PC-9 (cell line): ENCODE measurements at regions not wholly inside any gene's neighbourhood (a gene's known extent, or its start where the extent isn't known, plus 50 kb on each side); places are given as distances from the start of the nearest gene placed in this dataset.

Source experiments
- EZH2 ChIP-seq: fragments of 200-600 bp; sonication (generic); IDR thresholded peaks from 2 replicates; pipeline ENCODE4 v1.8.0; 2017; ENCODE audit warnings: antibody characterized with exemption, low read depth
- TF ChIP-seq, protein P1 (sequence below): fragments of 200-600 bp; sonication (generic); conservative IDR thresholded peaks from 2 replicates; pipeline ENCODE4 v1.6.1; 2017; ENCODE audit warnings: mixed run types, antibody characterized with exemption, mild to moderate bottlenecking, moderate library complexity

- TF ChIP-seq, protein P1, sequence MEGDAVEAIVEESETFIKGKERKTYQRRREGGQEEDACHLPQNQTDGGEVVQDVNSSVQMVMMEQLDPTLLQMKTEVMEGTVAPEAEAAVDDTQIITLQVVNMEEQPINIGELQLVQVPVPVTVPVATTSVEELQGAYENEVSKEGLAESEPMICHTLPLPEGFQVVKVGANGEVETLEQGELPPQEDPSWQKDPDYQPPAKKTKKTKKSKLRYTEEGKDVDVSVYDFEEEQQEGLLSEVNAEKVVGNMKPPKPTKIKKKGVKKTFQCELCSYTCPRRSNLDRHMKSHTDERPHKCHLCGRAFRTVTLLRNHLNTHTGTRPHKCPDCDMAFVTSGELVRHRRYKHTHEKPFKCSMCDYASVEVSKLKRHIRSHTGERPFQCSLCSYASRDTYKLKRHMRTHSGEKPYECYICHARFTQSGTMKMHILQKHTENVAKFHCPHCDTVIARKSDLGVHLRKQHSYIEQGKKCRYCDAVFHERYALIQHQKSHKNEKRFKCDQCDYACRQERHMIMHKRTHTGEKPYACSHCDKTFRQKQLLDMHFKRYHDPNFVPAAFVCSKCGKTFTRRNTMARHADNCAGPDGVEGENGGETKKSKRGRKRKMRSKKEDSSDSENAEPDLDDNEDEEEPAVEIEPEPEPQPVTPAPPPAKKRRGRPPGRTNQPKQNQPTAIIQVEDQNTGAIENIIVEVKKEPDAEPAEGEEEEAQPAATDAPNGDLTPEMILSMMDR: no peak
- no peak for TF ChIP-seq EZH2
Observed at GRCh38 chr13:72562686-72563085, 164.7 kb downstream of the MZT1 start.
